ENCODE measurements at regions not wholly inside any gene's neighbourhood (a gene's known extent, or its start where the extent isn't known, plus 50 kb on each side); places are given as distances from the start of the nearest gene placed in this dataset.

- no peak for TF ChIP-seq CTCF (IDR thresholded peaks at IDR 0.05)
- no peak for DNase-seq
- 89 to 96% methylated on average over 1 of the region's 1 CpG for WGBS, 2 donors
- Histone ChIP-seq H3K4me3 (replicated peaks in 1 of 3) (no peak overlapping the region), H3K27ac (no peak overlapping the region), H3K36me3 (no peaks in the 10 kb centered on the region), H3K27me3 (no peaks in the 10 kb centered on the region), H3K9me3 (no peaks in the 10 kb centered on the region), H3K4me1 (no peaks in the 10 kb centered on the region)
- intact Hi-C loops (cut with DNase I) = no loop called here
Observed at GRCh38 chr21:14836950-14837349, 227.8 kb downstream of the NRIP1 start.

- intact Hi-C loops (cut with DNase I) = no loop called here
- no peak for DNase-seq
- Histone ChIP-seq H3K4me1 (no peaks in the 10 kb centered on the region), H3K9me3 (no peaks in the 10 kb centered on the region), H3K27me3 (no peaks in the 10 kb centered on the region), H3K4me3 (replicated peaks in 1 of 3) (no peak overlapping the region), H3K36me3 (no peaks in the 10 kb centered on the region), H3K27ac (no peak overlapping the region)
- 93 to 97% methylated on average over 1 of the region's 1 CpG for WGBS, 2 donors
- no peak for TF ChIP-seq CTCF (IDR thresholded peaks at IDR 0.05)
- TF ChIP-seq POLR2A (IDR thresholded peaks at IDR 0.05) = no peak
Observed at GRCh38 chr21:14833666-14834351, 231.0 kb downstream of the NRIP1 start.

- Histone ChIP-seq H3K4me3 (replicated peaks in 1 of 3) (no peak overlapping the region), H3K27ac (no peak overlapping the region), H3K36me3 (no peaks in the 10 kb centered on the region), H3K4me1 (no peaks in the 10 kb centered on the region), H3K27me3 (no peaks in the 10 kb centered on the region), H3K9me3 (no peaks in the 10 kb centered on the region)
- TF ChIP-seq CTCF (IDR thresholded peaks at IDR 0.05) = no peak
- no peak for TF ChIP-seq POLR2A (IDR thresholded peaks at IDR 0.05)
- whole genome bisulfite sequencing, 2 donors = 92% methylated on average over 4 of the region's 4 CpGs
- no peak for DNase-seq
- intact Hi-C loops (cut with DNase I) = no loop called here
Observed at GRCh38 chr21:14833241-14833640, 231.6 kb downstream of the NRIP1 start.

GRCh38 chr21:14830307-14830706, 234.5 kb downstream of the NRIP1 start:
- intact Hi-C loops (cut with DNase I) = no loop called here
- Histone ChIP-seq H3K27ac (no peak overlapping the region), H3K4me1 (no peaks in the 10 kb centered on the region), H3K36me3 (no peaks in the 10 kb centered on the region), H3K27me3 (no peaks in the 10 kb centered on the region), H3K9me3 (no peaks in the 10 kb centered on the region), H3K4me3 (replicated peaks in 1 of 3) (no peak overlapping the region)
- TF ChIP-seq CTCF (IDR thresholded peaks at IDR 0.05) (no peak), POLR2A (IDR thresholded peaks at IDR 0.05) (no peak)
- WGBS, 2 donors = 95% methylated on average over 3 of the region's 3 CpGs
- DNase-seq = no peak

- intact Hi-C loops (cut with DNase I) = no loop called here
- no peak for DNase-seq
- no peaks in the 10 kb centered on the region for H3K36me3 ChIP-seq
- H3K4me1 ChIP-seq = no peaks in the 10 kb centered on the region
- no peak for TF ChIP-seq CTCF (IDR thresholded peaks at IDR 0.05)
- no peak for TF ChIP-seq POLR2A (IDR thresholded peaks at IDR 0.05)
- 85 to 87% methylated on average over 3 of the region's 3 CpGs for WGBS, 2 donors
- no peaks in the 10 kb centered on the region for H3K27me3 ChIP-seq
- no peak overlapping the region for H3K27ac ChIP-seq
- H3K4me3 ChIP-seq (replicated peaks in 1 of 3) = no peak overlapping the region
- H3K9me3 ChIP-seq = no peaks in the 10 kb centered on the region
Observed at GRCh38 chr21:14829685-14830084, 235.1 kb downstream of the NRIP1 start.
